HG03159 (cell line): ENCODE measurements at regions not wholly inside any gene's neighbourhood (a gene's known extent, or its start where the extent isn't known, plus 50 kb on each side); places are given as distances from the start of the nearest gene placed in this dataset.

ENCODE experiments used
- ATAC-seq: cut with Tn5 transposase; IDR thresholded peaks from one replicate; pipeline ENCODE4 v1.9.1; 2021; ENCODE audit warnings: mild to moderate bottlenecking, moderate library complexity; ENCODE audit not compliant: unreplicated experiment

- no peak for ATAC-seq
These were observed 224.2 kb downstream of the ENGASE start for GRCh38 chr17:79298799-79299198.

- ATAC-seq: no peak
These were observed 221.6 kb downstream of the ENGASE start for GRCh38 chr17:79296243-79296642.

- ATAC-seq: no peak
These were observed 220.7 kb downstream of the ENGASE start for GRCh38 chr17:79295307-79295706.

- no peak for ATAC-seq
These were observed 219.9 kb downstream of the ENGASE start for GRCh38 chr17:79294459-79295071.

GRCh38 chr17:79292501-79292900, 217.9 kb downstream of the ENGASE start:
- no peak for ATAC-seq

GRCh38 chr17:79291391-79291790, 216.8 kb downstream of the ENGASE start:
- ATAC-seq: no peak

- ATAC-seq: no peak
These were observed 216.1 kb downstream of the ENGASE start for GRCh38 chr17:79290726-79291125.

GRCh38 chr17:79288950-79289349, 214.3 kb downstream of the ENGASE start:
- ATAC-seq: no peak

- no peak for ATAC-seq
These were observed 211.8 kb downstream of the ENGASE start for GRCh38 chr17:79286440-79286839.

- no peak for ATAC-seq
These were observed 211.3 kb downstream of the ENGASE start for GRCh38 chr17:79285973-79286372.

- ATAC-seq: no peak
These were observed 207.7 kb downstream of the ENGASE start for GRCh38 chr17:79282294-79282693.

GRCh38 chr17:79281803-79282202, 207.2 kb downstream of the ENGASE start:
- no peak for ATAC-seq

GRCh38 chr17:79280866-79281572, 206.4 kb downstream of the ENGASE start:
- ATAC-seq: no peak

GRCh38 chr17:79280010-79280409, 205.4 kb downstream of the ENGASE start:
- no peak for ATAC-seq

GRCh38 chr17:79279320-79279719, 204.7 kb downstream of the ENGASE start:
- ATAC-seq: no peak

GRCh38 chr17:79276821-79277220, 202.2 kb downstream of the ENGASE start:
- ATAC-seq: no peak

- no peak for ATAC-seq
These were observed 199.0 kb downstream of the ENGASE start for GRCh38 chr17:79273660-79274059.

- no peak for ATAC-seq
These were observed 198.1 kb downstream of the ENGASE start for GRCh38 chr17:79272666-79273219.

GRCh38 chr17:79272220-79272619, 197.6 kb downstream of the ENGASE start:
- no peak for ATAC-seq

GRCh38 chr17:79269620-79270019, 195.0 kb downstream of the ENGASE start:
- no peak for ATAC-seq

- ATAC-seq: no peak
These were observed 188.6 kb downstream of the ENGASE start for GRCh38 chr17:79263191-79263590.

- ATAC-seq: no peak
These were observed 188.0 kb downstream of the ENGASE start for GRCh38 chr17:79262624-79263023.
